KG1 (cell line): ENCODE measurements at regions not wholly inside any gene's neighbourhood (a gene's known extent, or its start where the extent isn't known, plus 50 kb on each side); places are given as distances from the start of the nearest gene placed in this dataset.
"Not testable (repeated sequence)": the region's sequence is repeated elsewhere in the genome, so short reads cannot be mapped to it uniquely, and the experiment has no call there.

Experiments
- DNase-seq: peaks from one replicate; lab custom pipeline; 2025; lab: John Stamatoyannopoulos, UW

GRCh38 chr16:85276258-85276657, 164.0 kb upstream of the CIBAR2 start:
- no peak for DNase-seq

DNA sequence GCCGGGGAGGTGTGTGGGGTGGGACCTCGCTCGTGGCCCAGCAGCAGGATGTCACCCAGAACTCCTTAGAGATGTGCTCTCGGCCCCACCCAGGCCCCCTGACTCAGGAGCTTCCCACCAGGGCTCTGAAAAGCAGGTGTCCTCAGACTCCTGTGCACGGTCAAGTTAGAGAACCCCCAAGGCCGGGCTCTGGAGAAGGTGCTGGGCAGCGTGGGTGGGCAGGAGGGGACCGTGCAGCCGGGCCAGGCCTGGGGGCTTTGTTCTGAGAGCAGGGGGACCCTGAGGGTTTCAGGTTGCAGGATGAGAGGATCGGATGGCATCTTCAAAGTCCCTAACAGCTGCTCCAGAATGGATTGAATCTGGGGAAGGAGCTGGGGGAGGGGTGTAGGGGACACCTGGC, 164.4 kb upstream of the CIBAR2 start:
- DNase-seq = no peak

- no peak for DNase-seq
Measured at GRCh38 chr16:85278839-85279238, 166.6 kb upstream of the CIBAR2 start.

DNA sequence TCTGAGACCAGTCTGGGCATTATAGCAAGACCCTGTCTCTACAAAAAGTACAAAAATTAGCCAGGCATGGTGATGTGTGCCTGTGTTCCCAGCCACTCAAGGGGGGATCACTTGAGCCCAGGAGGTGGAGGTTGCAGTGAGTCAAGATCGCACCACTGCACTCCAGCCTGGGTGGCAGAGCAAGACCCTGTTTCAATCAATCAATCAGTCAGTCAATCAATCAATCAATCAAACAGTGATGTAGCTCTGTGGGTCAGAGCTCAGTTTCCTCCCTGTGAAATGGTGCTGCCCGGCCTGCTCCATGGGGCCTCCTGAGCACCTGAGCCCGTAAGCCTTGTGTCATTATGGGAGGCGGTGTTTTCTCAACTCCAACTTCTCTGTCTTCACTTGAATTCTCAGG, 167.1 kb upstream of the CIBAR2 start:
- no peak for DNase-seq

DNA sequence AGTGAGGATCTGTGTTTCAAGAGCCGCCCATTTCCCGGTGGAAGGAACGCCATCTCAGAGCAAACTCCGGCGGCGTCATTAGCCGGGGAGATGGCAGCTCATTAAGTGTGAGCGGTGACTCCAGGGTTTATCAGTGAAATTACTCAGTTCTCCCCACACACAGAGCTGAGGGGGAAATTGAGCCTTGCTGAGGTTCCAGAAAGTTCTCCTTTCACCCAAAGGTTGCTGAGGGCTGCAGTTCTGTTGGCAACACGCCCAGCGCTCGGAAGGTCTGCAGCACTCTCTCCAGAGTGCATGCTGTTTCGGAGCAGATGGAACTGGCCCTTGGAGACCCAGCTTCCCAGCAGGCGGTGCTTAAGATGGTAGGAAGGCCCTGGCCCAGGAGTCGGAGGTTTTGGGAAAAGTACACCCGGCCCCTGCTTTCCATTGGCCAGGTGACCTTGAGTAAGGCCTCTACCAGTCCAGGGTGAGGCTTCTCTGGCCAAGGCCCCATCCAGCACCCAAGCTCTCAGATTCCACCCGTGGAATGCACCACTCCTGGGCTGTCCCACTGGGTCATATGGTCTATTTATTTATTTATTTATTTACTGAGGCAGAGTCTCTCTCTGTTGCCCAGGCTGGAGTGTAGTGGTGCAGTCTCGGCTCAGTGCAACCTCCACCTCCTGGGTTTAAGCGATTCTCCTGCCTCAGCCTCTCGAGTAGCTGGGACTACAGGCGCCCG, 167.7 kb upstream of the CIBAR2 start:
- no peak for DNase-seq

DNA sequence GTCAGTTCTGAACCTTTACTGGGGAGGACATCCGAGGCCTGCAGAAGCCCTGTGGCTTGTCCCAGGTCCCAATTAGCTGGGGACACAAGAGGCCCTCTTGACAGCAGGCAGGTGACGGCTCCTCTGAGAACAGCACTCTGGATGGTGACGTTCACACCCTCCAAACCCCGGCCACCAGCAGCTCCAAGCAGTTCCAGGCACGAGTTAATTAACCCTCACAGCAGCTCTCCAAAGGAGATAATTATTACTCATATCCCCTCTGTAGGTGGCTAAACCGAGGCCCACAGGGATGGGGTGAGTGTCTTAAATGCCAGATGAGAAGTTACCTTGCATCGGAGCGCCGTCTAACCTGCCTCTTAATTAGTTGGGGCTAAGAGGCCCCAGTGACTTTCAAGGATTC, 168.9 kb upstream of the CIBAR2 start:
- no peak for DNase-seq

DNA sequence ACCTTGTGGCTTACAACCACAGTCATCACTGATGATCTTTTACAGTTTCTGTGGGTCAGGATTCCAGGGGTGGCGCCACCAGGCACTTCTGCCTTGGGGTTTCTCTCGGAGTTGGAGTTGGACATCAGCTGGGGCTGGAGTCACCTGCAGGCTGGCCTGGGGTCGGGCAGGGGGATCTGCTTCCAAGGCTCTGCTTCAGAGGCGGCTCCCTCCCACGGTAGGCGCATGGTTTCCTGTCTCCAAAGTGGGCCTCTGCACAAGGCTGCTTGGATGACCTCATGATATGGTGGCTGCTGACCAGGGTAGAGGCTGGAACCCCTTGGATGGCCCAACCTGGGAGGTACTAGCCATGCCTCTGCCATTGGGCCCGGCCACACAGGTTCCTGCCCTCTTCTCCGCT, 170.6 kb upstream of the CIBAR2 start:
- DNase-seq = no peak

DNA sequence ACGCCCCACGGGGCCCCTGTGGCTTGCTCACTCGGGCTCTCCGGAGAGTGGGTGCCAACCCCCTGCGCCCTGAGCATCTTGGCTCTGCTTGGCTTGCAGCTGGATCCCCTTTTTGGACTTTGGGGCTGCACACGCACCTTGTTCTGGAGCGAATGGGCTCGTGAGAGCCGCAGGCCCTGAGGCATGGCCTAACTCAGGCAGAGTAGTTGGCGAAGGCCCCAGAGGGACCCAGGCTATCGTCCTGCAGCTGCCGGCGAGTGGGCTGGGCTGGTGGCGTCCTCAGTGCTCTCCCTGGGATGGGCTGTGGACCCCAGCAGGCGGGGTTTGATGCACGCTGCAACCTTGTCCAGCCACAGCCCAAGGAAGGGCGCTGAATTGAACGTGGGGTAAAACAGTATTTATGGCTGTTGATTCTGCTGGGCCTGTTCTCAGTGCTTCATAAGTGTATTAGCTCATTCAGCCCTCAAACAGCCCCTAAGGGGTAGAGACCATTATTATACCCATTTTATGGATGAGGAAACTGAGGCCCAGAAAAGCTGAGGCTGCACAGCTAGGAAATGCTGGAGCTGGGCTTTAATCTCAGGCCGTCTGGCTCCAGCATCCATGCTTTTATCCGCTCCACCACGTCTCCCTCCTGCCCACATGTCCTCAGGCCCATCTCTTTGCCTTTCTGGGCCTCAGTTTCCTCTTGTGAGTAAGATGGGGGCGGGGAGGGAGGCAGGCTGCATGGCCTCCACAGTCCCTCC, 171.2 kb upstream of the CIBAR2 start:
- no peak for DNase-seq

GRCh38 chr16:85284141-85284817, 172.0 kb upstream of the CIBAR2 start:
- DNase-seq = no peak

- no peak for DNase-seq
Measured at GRCh38 chr16:85285681-85286065, 173.4 kb upstream of the CIBAR2 start.

DNA sequence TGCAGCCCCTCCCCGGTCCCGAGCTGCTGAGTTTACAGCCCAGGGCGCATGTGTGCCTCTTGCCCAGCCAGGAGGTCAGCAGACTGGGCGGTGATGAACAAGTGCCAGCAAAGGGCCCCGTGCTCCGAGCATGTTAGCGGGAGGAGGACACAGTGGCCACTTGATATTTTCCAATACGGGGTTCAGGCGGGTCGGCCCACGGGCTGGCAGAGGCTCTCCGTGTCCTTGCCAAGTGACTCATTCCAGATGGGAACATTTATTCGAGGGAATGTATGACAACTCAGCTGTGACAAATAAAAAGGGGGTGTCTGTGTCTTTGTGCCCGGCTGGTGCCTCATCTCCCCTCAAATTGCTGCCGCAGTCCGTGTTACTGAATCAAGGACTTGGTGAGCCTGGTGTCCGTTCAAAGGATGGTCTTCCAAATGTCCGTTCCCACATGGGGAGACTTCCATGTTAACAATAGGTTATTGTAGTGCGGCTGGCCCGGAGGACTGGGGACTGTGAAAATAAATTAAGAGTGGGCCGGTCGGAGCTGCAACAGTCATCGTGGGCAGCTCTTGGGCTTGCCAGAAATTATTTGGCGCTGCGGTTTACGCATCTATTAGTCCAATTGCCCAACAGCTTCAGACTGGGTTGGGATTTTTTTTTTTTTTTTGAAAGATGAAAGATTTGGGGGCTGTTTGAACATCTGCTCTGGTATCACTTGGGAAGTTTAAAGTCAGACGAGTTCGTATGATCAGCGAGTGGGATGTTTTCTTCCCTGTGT, 174.0 kb upstream of the CIBAR2 start:
- no peak for DNase-seq

DNA sequence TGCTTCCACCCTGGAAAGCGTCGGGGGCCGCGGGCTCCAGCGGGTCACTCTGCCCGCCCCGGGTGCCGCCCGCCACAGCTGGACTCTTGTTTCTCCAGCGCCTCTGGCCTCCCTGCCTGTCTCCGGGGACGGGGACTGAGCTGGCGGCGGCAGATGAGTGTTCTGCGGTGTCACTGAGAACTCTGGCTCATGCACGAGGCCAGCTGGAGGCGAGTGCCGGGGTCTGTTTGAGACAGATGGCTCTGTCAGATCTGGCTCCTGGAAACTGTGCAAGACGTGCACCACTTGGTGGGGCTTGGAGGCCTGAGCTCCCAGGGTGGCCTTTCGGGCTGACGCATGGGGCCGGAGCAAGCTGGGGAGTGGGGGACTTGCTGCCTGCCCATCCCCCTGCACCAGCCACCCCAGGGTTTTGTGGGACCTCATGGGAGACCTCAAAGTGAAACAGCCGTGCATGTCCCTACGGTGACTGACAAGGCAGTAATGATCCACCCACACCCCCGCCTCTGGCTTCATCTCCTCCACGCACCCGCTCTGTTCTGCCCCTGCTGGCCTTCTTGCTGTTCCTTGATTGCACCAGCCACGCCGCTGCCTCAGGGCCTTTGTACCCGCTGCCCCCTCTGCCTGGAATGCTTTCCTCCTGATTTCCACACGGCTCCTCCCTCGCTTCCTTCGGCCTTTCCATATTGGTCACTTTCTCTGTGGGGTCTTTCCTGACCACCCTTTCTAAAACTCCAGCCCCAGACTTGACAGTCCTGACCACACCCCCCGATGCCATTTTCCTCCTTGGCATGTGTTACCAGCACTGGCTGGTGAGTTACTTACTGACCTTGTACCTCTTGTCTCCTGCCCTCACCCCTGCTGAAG, 174.9 kb upstream of the CIBAR2 start:
- DNase-seq = no peak

GRCh38 chr16:85287815-85288109, 175.5 kb upstream of the CIBAR2 start:
- DNase-seq = not testable (repeated sequence)

GRCh38 chr16:85288341-85288868, 176.1 kb upstream of the CIBAR2 start:
- DNase-seq = no peak

DNA sequence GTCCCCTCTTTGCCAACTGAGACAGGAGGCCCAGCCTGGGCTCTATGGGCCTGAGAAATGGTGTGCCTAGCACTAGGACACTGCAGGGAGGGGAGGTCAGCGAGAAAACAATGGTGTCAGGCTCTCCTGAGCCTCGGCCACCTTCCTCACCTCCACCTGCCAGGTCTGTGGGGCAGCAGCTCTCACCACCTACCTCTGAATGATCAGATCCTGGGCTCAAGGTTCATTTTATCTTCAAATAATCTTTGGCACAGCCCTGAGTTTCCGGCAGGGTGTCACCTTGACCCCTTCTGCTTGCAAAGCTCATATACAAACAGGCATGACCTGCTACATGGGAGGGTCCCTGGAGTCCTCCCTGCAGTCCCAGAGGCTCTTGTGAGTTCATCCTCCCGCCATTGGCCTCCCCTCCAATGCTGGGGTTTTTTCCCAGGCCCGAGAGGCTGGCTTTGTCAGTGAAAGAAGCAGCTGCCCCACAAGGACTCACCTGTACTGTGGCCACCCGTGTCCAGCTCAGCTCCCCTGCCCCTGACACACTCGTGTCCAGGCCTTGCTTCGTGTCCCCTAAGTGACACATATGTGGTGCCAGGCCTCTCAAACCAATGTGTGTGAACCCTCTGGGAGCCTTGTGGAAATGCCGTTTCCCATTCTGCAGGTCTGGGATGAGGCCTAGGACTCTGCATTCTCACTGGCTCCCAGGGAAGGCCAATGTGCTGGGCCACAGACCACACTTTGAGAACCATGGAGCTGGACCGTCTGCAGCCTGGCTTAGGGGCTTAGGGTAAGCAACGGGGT, 176.8 kb upstream of the CIBAR2 start:
- DNase-seq = no peak

GRCh38 chr16:85289760-85290625, 177.7 kb upstream of the CIBAR2 start:
- no peak for DNase-seq

DNA sequence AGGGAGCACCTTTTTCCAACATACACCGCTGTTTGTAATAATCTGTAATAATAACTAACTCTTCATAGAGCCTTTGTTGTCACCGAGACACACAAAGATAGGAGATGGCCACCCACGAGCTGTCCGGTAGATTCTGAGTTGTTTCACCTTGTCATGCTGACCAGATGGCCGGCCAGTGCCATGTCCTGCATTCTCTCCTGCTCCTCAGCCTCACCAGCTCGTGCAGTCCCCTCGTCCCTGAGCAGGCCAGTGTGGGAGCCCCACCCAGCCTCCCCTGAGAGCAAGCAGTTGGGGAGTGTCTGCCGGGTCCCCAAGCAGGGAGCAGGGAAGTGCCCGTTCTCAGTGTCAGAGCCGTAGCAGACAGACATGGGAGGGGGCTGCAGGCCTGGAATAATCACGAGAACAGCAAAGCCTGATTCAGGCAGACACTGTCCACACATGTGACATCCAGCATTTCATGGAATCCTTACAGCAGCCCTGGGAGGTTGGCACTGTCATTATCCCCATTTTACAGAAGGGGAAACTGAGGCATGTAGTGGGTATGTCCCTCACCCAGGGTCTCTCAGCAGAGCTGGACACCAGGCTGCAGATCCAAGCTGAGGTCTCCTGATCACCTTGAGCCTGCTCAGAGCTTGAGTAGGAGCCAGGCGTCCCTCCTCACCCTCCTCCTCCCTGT, 178.5 kb upstream of the CIBAR2 start:
- DNase-seq = no peak

DNA sequence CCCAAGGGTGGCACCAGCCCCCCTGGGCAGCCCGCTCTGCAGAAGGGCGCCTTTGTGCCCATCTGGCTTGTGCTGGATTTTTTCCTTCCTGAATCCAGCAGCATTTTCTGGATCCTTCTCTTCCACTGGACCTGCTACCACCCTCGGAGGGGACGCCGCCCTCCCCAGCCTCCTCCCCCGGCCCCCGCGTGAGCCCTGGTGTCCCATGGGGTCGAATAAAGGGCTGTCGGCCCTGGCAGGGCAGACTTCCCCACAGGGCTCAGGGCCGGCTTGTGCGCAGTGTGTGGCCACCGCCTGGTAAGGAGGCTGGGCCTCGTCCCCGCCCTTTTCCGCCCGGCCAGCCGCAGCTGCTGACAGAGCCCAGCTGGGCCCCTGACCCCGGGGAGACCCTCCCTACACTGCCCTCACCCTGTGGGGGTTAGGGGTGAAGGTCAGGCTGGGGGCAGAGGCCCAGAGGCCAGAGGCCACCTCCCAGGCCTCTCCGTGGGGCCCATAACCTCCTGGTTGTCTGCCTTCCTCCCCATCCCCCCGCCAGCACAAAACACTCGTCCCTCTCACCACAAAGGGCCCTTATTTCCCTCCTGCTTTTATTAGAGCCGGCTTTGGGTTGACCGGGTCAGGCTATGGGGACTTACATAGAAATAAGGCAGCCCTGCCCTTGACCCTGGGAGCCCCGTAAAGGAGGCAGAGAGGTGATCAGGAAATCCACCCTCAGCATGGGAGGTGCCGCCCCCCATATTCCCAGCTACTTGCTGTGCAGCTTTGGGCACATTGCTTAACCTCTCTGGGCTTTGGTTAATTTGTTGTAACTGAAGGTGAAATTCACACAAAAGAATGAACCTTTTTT, 179.3 kb upstream of the CIBAR2 start:
- DNase-seq = no peak
